ENCODE measurements at regions not wholly inside any gene's neighbourhood (a gene's known extent, or its start where the extent isn't known, plus 50 kb on each side); places are given as distances from the start of the nearest gene placed in this dataset.

DNA sequence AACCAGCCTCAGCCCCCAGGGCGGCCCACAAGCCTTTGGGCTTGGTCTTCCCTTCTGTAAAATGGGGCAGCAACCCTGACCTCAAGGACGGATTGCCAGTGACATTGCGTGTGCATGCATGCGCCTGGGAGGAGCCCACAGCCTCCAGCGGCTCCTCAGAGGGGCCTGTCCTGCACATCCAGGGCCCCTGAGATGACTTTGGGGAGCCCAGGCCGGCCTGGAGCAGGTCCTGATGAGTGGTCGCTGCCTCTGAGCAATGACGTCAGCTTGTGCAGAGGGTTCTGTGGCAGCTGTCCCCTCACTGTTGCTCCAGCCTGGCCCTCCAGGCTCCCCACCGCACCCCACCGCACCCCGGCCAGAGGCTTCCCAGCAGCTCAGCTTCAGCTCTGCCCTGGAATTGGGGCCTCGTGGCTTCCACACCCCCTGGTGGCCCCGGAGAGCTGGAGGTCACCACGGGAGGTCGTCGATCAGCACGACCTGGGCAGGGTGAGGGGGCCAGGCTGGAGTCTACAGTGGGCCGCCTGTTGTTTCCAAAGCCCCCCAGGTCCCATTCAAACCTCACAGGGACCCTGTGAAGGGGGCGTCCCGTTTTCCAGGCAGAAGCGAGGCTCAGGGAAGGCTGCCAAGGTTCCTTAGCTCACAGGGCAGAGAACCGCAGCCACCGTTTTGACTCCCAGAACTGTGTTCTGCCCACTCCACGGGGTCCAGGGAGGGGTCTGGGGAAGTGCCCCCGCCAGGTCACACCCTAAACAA is 341.8 kb downstream of the SEC14L1 start:
- TF ChIP-seq EZH2phosphoT487 (conservative IDR thresholded peaks at IDR 0.05; ENCODE audit: low read length): no peak
- TF ChIP-seq, protein P1, sequence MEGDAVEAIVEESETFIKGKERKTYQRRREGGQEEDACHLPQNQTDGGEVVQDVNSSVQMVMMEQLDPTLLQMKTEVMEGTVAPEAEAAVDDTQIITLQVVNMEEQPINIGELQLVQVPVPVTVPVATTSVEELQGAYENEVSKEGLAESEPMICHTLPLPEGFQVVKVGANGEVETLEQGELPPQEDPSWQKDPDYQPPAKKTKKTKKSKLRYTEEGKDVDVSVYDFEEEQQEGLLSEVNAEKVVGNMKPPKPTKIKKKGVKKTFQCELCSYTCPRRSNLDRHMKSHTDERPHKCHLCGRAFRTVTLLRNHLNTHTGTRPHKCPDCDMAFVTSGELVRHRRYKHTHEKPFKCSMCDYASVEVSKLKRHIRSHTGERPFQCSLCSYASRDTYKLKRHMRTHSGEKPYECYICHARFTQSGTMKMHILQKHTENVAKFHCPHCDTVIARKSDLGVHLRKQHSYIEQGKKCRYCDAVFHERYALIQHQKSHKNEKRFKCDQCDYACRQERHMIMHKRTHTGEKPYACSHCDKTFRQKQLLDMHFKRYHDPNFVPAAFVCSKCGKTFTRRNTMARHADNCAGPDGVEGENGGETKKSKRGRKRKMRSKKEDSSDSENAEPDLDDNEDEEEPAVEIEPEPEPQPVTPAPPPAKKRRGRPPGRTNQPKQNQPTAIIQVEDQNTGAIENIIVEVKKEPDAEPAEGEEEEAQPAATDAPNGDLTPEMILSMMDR (IDR thresholded peaks at IDR 0.05; ENCODE audit: insufficient read depth, low read length, poor library complexity, severe bottlenecking): no peak
